Mucosa of descending colon (tissue), 3 donors: ENCODE measurements at regions not wholly inside any gene's neighbourhood (a gene's known extent, or its start where the extent isn't known, plus 50 kb on each side); places are given as distances from the start of the nearest gene placed in this dataset.

Experiments used
- ATAC-seq: fragments of 200-7000 bp; cut with Tn5 transposase; one replicate; pipeline ENCODE4 v1.9.1; 2020; ENCODE audit warnings: mild to moderate bottlenecking, moderate library complexity
- DNase-seq, 3 donors: peaks; one replicate each; pipeline ENCODE4 v3.0.0-alpha.2; 2020
- H3K36me3 ChIP-seq: fragments of 200-600 bp; one replicate; pipeline ENCODE4 v1.8.0; 2021; ENCODE audit warnings: low read depth, mild to moderate bottlenecking
- H3K4me1 ChIP-seq: fragments of 200-600 bp; one replicate; pipeline ENCODE4 v1.8.0; 2021; ENCODE audit warnings: low read depth, mild to moderate bottlenecking
- H3K4me3 ChIP-seq: fragments of 200-600 bp; one replicate; pipeline ENCODE4 v1.8.0; 2021; ENCODE audit warnings: mild to moderate bottlenecking
- H3K9me3 ChIP-seq: fragments of 200-600 bp; one replicate; pipeline ENCODE4 v1.8.0; 2021; ENCODE audit warnings: mild to moderate bottlenecking
- CTCF ChIP-seq: fragments of 200-600 bp; IDR thresholded peaks from one replicate; pipeline ENCODE4 v1.8.0; 2022; ENCODE audit warnings: antibody characterized with exemption, mild to moderate bottlenecking
- intact Hi-C, 2 donors: fragments of 100-400 bp; cut with DNase I in 1 of 2; cut with micrococcal nuclease in 1 of 2; formaldehyde crosslinking; loops; one replicate each; pipeline versions ENCODE4 v1.11.0 to v1.11.1; 2022; cut with DNase I, micrococcal nuclease
- donor health status: DM: no; HTN: no; CAD: no; lungs with moderate emphysema.
- donor health status: DM: no; HTN: no; CAD: no.
- donor health status: DM: no; HTN: yes; CAD: no.

GRCh38 chr3:71974786-71975185 lies 189.8 kb upstream of the PROK2 start:
- intact Hi-C loops: no loop called here
- no peaks in the 10 kb centered on the region for H3K9me3 ChIP-seq
- H3K4me1 ChIP-seq: no peaks in the 10 kb centered on the region
- H3K4me3 ChIP-seq: no peak overlapping the region
- no peak for TF ChIP-seq CTCF
- ATAC-seq: no peak
- DNase-seq: no peak
- H3K36me3 ChIP-seq: no peaks in the 10 kb centered on the region

- no peak for ATAC-seq
- intact Hi-C loops: no loop called here
- Histone ChIP-seq H3K9me3 (no peaks in the 10 kb centered on the region), H3K4me1 (no peaks in the 10 kb centered on the region), H3K36me3 (no peaks in the 10 kb centered on the region), H3K4me3 (no peak overlapping the region)
- TF ChIP-seq CTCF: no peak
- DNase-seq: no peak
Observed at GRCh38 chr3:71973274-71974030, 188.5 kb upstream of the PROK2 start.

- TF ChIP-seq CTCF: no peak
- ATAC-seq: no peak
- no peaks in the 10 kb centered on the region for H3K36me3 ChIP-seq
- no peak overlapping the region for H3K4me3 ChIP-seq
- no peaks in the 10 kb centered on the region for H3K9me3 ChIP-seq
- H3K4me1 ChIP-seq: no peaks in the 10 kb centered on the region
- intact Hi-C loops: no loop called here
- DNase-seq: no peak
Observed at GRCh38 chr3:71972031-71972430, 187.1 kb upstream of the PROK2 start.

GRCh38 chr3:71968544-71968943 lies 183.6 kb upstream of the PROK2 start:
- TF ChIP-seq CTCF: no peak
- intact Hi-C loops: loop anchor here in 1 of 2 donors (10.0 kb wide), 1 partner anchor 856 kb away; no protein-coding TSS in a partner anchor
- Histone ChIP-seq H3K36me3 (no peaks in the 10 kb centered on the region), H3K4me3 (no peak overlapping the region), H3K4me1 (no peaks in the 10 kb centered on the region), H3K9me3 (no peaks in the 10 kb centered on the region)
- ATAC-seq (no peak), DNase-seq (no peak)

- Histone ChIP-seq H3K4me1 (no peaks in the 10 kb centered on the region), H3K36me3 (no peaks in the 10 kb centered on the region), H3K4me3 (no peak overlapping the region), H3K9me3 (no peaks in the 10 kb centered on the region)
- no peak for TF ChIP-seq CTCF
- ATAC-seq (no peak), DNase-seq (no peak)
- intact Hi-C loops: loop anchor here in 1 of 2 donors (10.0 kb wide), 1 partner anchor 859 kb away; no protein-coding TSS in a partner anchor
Observed at GRCh38 chr3:71966185-71966584, 181.2 kb upstream of the PROK2 start.
